Epidermal melanocyte (primary cell): ENCODE measurements at regions not wholly inside any gene's neighbourhood (a gene's known extent, or its start where the extent isn't known, plus 50 kb on each side); places are given as distances from the start of the nearest gene placed in this dataset.
"Not testable (repeated sequence)": the region's sequence is repeated elsewhere in the genome, so short reads cannot be mapped to it uniquely, and the experiment has no call there.

Experiments used
- DNase-seq: peaks from one replicate; pipeline ENCODE4 v3.0.0; 2011; ENCODE audit warnings: low spot score; ENCODE audit not compliant: insufficient read length

DNA sequence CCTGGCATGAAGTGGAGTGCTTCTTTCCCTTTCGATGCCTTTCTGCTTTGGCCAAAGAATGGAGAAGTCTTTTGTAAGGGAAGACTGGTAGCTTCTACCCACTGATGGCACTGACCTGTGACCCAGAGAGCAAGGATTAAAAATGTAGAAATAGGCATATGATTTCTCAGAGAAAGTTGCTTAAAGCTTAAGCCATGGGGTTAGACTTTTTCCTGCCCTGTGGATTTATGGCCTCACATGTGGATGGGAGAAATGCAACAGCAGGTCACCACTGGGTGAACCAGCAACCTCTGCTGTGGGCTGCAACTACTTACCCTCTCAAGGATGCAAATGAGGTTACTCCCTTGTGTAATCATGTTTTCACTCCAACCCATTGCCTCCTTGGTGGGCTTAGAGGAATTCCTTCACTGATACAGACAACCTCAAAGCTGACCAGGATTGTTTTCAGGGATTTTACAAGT is 86.7 kb upstream of the CDC42EP3 start:
- not testable (repeated sequence) for DNase-seq

DNA sequence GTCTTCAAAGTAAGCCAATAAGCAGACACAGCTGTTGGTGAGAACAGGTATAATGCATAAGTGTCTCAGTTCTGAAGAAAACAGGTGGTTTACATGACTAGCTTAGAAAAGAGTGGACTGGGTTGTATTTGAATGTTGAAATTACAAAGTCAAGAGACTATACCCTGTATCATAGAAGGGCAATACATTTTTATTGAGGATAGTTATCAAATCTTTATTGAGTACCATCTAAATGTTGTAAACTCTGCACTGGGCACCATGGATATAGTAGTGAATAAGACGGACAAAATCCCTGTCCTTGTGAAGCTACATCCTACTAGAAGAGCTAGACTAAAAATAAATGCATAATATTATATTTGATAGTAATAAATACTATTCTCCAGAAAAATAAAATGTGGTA is 88.5 kb upstream of the CDC42EP3 start:
- DNase-seq: not testable (repeated sequence)

DNA sequence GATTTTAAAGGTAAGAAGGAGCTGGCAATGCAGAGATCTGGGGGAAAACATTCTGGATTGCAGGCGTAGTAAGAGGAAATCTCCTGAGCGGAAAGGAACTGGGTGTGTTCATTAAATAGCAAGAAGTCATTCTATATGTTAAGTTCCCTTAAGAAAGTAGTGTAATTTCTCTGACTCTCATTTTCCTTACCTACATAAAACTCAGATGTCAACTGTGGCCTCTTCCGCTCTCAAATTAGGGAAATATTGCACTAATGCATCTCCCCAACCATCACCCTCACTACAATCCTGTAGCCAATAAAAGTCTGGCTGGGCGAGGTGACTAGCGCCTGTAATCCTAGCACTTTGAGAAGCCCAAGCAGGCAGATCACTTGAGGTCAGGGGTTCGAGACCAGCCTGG is 89.0 kb upstream of the CDC42EP3 start:
- DNase-seq: no peak

DNA sequence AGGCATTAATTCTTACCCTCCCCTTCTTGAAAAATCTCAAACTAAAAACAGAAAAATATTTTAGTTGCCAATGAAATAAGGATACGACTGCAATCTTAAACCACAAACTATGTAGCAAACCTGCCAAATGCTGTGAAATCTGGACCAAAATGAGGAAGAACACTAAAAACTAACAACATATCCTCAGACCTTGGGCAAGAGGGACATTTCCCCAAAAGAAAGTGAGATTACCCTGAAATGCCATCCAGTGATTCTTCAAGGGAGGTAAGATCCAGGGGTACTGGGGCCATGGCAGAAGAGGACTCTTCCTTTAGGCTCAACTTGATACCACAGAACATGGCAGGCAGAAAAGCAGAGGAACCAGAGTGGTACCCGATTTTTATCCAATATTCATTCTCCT is 90.8 kb upstream of the CDC42EP3 start:
- not testable (repeated sequence) for DNase-seq

DNA sequence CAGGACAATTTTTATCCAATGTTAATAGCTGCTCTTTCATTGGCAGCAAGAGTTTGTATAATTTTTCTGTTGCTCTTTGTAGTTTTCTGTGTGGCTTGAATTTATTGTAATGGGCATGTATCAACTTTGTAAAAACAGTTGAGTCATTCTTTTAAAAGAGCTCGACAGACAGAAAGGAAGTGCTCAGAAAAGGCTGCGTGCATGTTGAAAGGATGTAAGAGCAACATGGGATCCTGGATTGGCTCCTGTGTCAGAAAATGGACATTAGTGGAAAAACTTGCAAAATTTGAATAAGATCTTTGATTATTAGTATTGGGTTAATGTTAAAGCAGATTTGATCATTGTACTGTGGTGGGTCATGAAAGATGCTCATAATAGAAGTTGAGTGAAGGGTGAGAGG is 93.3 kb upstream of the CDC42EP3 start:
- no peak for DNase-seq

DNA sequence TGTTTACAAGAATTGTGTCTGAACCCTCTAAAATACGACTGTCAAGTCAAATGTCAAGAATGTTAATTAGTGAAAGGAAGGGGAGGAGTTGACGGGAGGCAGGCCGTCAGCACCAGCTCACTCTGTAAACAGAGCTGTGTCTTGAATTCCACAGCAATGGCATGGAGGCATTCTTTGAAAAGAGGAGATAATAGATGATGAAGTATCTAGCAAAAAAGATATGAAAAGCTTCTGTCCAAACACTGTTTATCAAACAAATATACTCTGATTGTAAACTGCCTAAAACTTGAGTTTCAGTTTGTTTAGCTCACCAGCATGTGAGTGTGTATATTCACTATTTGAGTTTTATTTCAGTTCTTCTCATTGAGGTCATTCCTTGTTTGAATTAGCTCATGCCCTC is 94.7 kb upstream of the CDC42EP3 start:
- DNase-seq: no peak

DNA sequence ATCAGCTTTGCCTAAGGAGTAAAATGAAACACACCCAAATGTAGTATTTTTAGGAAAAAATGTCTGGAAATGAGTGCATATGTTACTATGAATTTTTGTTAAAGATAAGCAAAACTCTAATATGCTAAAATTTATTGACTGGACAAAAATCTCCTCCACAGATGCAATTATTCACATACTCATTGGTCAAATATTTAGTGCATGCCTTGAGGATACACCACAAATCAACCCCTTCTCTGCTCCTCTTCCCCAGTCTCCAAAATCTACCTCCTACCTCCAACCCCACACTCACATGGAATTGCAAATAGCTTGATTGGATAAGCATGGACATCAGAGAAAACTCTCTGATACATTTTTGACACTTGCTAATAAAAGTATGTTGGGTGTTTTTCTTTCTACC is 95.6 kb upstream of the CDC42EP3 start:
- no peak for DNase-seq

DNA sequence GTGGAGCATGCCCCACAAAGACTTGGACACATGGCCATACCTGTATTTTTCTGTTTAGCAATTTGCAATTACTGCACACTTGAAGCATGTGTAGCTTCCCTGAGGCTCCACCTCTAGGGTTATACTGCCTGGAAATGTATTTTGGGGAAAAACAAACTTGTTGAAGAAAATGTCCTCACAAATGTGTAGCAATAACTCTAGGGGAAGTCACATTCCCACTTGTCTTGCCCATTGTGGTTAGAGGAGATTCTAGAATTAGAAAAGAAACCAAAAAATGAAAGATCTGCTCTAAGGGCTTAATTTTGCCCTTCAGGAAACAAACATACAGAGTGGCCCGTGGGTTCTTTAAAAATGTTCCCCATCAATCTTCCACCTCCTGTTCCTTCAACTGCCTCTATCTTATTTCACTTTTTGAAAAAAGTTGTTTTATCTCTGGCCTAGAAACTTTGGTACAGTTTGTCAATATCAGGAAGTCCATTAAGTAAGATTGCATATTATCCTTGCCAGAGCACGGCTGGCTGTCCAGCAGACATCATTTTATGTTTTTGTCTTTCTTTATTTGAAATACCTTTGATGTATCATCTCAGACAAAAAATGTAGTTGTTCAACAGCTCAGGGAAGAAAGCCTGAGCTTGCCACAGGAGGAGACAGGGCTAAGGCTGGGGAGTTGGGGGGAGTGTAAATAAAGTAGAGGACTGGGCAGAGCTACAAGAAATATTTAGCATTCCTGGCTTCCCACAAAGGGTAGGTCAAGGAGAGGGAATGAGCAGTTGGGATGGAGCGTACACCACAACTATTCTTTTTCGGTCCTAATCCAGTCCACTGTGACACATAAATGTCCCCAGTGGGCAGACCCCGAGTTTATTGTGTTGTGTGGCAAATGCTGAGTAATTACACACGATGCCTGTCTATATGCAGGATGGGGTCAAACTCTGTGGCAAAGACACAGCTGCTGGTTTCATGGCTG is 96.8 kb upstream of the CDC42EP3 start:
- DNase-seq: peak; percentile 49

DNA sequence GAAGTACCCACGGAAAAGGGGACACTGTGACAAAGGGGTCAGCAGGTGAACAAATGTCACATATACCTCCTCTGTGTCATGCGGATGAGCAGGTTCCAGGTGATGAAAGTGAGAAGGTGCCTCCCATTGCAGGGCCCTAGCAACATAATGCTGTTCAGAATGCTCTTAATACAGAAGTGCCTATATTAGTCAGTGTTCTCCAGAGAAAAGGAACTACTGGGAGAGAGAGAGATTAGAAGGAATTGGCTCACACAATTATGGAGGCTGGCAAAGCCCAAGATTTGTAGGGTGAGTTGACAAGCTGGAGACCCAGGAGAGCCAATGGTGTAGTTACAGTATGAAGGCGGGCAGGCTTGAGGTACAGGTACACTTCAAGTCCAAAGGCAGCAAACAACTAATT is 98.1 kb upstream of the CDC42EP3 start:
- DNase-seq: no peak

DNA sequence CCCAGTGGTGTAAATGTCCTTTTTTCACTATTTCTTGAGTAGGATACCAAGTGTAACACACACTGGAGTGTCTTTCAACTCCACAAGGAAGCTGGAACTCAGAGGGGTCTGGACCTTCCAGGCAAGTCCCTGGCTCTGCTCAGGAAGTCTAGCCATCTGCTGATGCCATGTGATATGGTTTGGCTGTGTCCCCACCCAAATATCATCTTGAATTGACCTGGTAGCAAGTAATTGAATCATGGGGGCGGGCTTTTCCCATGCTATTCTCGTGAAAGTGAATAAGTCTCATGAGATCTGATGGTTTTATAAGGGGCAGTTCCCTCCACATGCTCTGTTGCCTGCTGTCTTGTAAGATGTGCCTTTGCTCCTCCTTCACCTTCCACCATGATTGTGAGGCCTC is 99.4 kb upstream of the CDC42EP3 start:
- DNase-seq: no peak

DNA sequence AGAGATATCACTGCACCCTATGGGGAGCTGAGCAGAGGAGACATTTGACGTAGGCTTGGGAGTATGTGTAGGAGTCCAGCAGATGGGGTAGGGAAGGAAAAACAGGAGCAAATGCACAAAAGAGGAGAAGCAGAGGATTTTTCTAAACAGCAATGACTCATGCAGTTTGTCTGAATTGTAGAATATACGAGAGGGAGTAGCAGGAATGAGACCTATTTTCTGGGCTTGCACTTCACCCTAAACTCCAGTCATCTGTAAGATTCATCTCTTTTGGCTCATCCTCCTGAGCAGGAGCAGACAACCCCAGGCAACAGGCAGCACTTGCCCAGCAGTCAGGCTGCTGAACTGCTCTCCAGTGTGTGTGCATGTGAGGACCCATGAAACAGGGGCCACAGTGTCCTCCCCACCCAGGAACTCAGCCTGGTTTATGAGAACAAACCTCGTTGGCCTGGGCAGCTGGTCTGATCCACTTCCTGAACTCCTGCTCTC is 100.2 kb upstream of the CDC42EP3 start:
- no peak for DNase-seq

DNA sequence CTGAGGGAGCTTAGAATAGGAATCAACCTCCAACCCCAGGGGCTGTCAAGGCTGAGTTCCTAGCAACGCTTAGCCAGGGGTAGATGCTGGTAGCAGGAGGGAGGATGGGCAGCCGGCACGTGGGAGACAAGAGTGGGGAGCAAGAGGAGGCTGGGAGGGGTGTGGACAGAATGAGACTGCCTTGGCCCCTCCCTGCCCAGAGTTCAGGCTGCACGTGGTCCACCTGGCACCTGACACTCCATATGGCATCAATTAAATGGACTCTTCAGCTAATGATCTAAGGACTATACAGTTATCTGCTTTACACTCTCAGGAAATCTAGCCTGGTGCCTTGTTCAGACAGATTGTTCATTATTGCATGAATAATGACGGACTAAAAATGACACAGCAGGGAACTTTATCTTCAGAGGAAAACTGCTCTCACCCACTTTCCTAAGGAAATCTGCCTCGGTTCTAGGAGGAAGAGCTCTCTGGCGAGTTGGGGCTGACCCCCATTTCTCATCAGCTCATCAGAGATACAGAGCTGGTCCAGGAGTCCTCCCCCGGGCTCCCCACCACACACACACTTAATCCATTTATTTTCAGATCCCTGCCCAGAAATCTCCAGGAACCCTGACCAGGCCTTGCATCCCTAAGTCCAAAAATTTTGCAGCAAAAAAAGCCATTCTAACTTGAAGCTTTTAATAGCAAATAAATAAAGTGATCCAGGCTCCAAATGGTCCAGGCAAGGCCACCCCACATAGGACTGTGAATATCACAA is 102.1 kb upstream of the CDC42EP3 start:
- no peak for DNase-seq

DNA sequence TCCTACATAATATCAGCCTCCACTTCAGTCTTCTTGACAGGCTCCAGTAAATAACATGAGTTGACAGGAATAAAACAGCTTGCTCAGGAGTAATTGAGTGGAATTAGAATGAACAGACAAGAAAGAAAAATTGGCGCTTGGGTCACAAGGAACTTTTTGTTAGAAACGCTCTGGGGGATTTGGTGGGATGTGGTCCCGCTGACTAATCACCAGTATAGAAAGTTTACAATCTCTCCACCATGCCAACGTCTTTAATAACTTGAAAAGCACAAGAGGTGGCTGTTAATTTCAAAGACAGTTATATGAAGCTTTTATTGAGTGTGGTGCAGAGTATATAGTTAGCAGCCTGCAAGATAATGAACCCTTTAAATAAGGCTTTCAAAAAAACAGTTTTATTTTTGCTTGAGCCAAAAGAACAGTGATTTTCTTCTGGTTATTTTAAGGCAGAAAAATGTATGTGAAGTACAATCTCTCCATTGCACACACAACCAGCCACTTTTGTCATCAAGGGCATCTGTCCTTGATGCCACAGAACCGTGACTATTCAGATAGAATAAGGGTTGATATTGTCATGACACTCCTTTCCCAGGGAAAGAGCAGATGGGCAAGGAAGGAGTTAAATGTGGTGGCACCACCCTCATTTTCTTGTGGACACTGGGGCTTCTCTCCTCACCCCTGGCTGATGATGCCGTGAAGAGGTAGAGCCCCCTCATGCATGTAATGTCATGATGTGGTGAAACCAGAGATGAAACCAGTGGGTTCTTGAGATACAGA is 102.9 kb upstream of the CDC42EP3 start:
- DNase-seq: not testable (repeated sequence)

DNA sequence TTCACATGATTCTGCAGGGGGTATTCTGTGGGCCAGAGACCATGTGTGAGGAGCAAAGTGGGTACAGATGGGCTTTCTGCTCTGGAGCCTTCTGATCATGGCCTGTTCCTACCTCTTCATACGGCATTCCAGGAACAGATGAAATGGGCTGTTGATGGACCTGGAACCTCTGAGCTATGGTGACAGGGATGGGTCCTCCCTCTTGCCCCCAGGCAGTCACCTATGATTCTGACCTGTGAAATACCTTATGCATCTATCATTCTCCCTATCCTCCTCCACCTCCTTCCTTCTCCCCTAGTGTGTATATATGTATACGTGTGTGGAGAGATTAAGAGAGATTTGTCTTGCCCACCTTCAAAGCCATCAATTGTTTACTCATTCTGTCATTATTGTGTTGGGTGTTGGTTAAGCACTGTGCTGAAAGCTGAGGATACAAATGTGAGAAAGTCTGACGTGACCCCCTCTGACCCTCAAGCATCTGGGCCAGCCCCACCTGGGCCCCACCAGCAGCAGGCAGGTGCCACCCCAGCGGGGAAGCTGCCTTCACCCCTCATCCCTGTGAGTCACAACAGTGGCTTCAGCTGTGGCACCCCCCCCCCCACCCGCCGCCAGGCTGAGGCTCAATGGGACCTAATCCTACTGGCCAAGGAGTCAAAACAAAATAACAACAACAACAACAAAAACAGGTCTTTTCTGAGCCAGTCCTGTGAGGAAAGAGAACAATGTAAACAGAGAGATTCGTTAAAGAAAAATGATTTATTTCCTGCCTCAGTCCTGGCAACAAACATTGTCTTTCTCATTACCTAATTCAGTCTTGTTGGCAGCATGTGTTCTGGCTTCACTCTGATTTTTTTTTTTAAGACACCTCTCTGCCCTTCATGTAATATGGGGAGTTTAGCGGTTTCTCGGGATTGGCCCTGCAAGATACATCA is 103.8 kb upstream of the CDC42EP3 start:
- DNase-seq: no peak

DNA sequence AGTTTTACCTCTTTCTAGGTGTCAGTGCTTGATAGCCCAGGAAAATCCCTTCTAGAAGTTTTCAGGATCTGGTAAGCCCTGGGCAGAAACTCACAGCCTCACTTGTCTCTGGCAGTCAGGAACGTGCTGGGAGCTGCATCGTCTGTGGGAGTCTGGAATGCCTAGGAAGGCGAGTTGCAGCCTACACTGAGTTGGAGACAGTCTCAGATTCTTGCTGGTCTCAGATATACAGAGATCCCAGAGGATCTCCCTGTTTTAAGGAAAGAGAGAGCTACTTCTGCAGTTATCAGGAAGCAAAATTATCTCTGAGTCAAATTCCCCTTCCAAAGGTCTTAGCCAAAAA is 104.4 kb upstream of the CDC42EP3 start:
- no peak for DNase-seq

DNA sequence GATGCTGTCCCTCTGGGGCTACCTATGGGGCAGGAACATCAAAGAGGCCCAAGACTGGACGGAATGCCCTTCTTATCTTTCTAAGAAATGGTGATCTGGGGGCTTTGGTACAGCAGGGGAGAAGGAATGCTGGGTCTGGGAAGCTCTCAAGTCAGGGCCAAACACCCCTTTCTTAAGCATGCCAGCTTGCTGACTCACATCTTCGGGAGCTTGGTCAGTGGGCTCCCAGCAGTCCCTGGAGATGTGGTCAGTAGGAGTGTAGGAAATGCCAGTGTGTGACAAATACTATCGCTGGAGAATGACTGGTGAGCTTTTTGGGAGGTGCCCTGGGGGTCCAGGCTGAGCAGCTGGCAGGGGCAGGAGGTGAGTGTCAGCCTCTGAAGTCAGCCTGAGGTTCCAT is 105.0 kb upstream of the CDC42EP3 start:
- DNase-seq: no peak

DNA sequence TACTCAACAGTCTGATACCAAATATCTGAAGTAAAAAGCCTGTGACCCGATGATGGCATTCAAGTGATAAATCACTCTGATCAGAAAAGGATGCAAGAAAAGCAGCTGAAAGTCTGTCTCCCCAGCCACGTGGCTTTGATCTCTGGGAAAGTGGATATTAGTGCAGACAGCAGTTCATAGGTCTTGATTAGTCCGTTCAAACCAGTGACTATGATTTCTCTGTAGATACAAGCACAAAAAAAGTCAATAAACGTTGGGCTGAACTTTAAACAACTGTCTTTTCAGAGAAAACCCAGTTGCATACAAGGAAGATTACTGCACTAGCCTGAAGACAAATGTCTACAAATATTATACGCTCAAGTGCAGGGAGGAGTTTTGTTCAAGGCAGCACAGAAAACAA is 107.7 kb upstream of the CDC42EP3 start:
- no peak for DNase-seq

DNA sequence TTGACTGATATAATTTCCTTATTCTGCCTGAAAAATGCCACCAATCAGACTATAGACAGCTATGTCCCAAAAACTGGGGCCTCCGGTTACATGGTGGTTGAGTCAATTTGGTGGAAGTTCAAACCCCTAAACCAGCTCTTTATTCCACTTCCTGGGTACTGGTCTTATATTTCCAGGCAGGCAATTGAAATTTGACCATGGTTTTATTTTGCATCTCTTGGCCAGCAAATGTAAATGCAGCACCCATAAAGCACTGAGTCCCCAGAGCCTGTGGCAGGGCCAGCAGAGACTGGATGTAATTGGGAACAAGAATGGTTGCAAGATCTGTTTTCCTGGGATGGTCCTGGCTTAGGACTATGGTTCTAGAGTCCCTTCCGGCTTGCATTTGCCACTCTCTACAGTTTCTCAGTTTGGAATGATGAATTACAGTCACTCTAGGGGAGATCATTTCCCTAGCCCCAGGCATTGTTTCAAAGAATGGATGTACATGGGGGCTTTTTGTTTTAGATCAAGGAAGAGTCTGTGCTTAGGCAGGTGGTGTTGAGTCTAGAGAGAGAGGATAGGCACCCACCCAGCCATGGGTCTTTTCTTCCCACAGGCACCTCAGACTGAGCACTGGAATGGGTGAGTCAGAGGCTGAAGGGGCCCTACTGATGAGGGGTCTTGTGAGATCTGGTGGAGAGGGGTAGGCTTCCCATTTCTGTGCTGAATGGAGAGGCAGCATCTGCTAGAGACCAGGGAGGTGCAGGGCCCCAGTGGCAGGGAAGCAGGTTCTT is 108.4 kb upstream of the CDC42EP3 start:
- no peak for DNase-seq

DNA sequence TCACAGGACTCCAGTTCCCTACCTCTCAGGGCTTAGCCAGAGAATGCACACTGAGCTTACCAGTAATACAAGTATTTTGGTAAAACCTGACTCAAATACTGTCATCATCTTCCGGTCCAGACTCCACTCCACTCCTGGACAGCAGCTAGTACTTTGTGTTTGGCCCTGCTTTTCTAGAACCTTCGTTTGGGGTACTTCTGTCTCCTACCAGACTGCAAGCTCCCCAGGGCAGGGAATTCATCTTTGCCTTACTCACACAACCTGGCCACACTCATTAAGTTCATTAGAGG is 108.9 kb upstream of the CDC42EP3 start:
- DNase-seq: no peak

DNA sequence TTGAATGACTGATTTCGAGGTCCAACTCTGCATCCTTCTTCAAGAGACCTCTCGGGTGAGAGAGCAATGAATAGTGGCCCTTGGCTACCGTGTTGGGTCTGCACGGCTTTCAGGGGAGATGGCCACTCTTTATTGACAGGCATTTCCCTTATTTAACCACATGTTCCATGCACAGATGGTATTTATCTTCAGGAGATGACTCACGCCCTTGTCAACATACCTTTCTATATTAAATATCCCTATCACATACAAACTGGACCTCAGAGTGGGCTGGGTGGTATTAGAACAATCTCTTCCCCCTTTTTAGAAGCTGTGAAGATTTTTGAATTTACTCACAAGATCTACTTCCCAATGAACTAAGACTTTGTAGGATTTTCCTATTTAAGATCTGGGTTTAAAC is 109.6 kb upstream of the CDC42EP3 start:
- DNase-seq: no peak
